ENCODE measurements at regions not wholly inside any gene's neighbourhood (a gene's known extent, or its start where the extent isn't known, plus 50 kb on each side); places are given as distances from the start of the nearest gene placed in this dataset.

DNA sequence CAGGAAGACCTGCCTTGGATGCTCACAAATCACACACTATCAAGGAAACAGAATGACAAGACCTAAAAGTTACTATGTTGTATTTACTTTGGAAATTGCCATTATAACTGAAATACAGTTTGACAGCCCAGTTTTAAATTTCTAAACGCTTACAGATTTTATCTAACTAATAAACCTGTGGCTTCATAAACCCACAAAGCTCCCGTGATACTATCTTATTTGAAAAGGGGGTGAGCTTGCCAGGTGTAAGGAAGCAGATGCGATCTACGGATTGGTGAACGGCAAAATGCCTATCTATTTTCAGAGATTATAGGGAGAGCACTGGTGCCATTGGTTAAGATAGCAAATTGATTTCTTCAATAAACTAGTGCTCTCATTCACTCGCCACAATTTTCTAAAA is 485.5 kb downstream of the BCAT1 start:
- DNase-seq = no peak

DNA sequence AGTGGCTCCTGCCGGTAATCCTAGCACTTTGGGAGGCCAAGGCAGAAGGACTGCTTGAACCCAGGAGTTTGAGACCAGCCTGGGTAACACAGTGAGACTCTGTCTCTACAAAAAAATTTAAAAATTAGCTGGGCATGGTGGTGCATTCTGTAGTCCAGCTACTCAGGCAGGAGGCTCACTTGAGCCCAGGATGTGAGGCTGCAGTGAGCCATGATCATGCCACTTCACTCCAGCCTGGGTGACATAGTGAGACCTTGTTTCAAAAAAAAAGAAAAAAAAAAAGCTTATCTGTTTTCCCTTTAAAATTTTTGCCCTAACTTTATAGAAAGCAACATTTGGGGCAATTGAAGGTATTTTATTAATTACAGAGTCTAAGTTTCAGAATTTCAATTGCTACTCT is 486.0 kb downstream of the BCAT1 start:
- DNase-seq = no peak

DNA sequence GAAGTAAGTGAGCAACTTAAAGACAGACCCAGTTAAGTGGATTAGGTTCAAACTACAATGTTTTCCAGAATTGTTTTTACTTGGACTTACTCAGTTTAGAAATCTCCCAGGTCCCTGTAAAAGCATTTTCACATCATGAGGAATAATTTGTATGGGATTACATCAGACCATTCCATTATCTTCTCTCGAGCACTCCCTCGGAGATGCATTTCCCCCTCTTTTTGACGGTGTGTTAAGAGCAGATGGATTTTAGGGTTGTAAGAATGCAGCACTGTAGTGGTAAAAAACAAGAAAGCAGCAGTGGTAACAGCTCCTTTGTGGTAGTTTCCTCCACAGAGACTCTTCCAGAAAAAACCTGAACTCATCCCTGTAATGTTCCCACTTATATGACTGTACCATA is 488.4 kb downstream of the BCAT1 start:
- DNase-seq = no peak

GRCh38 chr12:24460099-24460498 is 488.8 kb downstream of the BCAT1 start:
- no peak for DNase-seq

GRCh38 chr12:24455811-24456210 is 493.1 kb downstream of the BCAT1 start:
- DNase-seq = no peak

- no peak for DNase-seq
Measured at GRCh38 chr12:24447678-24448077, 498.2 kb upstream of the SOX5 start.

GRCh38 chr12:24446287-24446686 is 496.8 kb upstream of the SOX5 start:
- no peak for DNase-seq

DNA sequence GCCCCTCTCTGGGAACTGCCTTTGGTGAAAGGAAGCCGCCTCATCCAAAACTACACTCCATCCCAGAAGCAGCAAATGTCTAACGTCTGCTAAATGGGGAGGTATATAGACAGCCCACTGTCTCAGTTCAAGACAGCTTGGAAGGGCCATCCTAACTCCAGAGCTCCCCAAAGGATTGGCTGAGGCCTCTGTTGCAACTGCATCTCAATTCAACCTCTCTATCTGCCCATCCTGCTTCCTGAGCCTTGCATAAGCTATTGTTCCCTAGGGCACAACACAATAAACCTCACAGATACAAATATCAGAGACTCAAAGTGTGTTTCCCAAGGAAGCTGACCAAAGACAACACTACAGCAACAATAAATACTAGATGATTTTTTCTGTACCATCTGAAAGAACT is 495.2 kb upstream of the SOX5 start:
- DNase-seq = no peak

DNA sequence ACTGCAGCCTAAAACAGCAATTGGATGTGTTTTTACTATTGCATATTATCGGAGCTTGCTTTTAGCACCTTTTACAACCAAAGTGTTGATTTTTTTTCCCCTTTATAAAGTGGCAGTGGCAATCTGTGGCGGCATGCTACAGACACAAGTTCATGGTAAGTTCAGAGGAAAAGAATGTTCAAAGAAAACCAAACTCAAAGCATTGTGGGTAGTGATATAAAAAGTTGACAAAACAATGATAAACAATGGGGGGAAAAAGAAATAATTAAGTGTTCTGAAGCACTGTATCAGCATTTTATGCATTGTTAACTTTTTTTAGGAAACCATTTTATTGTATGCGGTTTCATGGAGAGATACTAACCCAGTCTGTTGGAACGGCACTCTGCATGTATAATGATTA is 492.0 kb upstream of the SOX5 start:
- no peak for DNase-seq

GRCh38 chr12:24436667-24437066 is 487.2 kb upstream of the SOX5 start:
- DNase-seq = no peak

DNA sequence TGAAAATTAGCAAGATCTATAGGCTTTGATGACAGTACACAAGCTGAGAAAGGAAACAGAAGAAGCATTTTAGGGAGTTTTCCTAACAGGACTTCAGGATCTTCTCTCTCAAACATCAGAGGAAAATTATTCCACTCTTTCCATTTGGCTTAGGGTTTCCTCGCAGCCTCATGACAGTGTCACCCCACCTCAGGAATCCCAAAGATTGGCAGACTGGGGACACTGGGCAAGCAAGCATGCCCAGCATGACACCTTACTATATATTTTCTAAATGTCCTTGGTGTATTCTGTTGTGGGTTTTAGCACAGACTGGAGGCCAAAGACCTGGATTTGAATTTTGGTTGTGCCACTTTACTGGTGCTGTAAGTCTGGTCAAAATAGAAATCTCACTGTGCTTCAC is 482.4 kb upstream of the SOX5 start:
- DNase-seq = no peak

GRCh38 chr12:24427776-24428175 is 478.3 kb upstream of the SOX5 start:
- DNase-seq = no peak

DNA sequence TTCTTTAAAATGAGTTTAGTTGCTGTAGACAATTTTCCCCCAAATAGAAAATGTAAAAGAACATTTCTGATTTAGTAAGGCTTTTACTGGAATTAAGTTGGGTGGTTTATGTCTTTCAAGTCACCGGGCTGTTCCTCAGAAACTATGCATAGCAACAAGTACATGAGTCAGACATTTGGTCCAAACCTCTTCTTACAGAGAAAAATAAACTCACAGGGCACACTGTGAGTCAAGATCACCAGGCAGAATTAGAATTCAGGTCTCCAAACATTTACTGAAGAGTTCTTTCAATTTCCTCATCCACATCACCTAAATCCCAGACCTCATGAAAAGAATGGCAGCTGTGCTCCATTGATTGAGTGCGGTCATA is 476.1 kb upstream of the SOX5 start:
- no peak for DNase-seq

- DNase-seq = no peak
Measured at GRCh38 chr12:24424889-24425600, 475.6 kb upstream of the SOX5 start.

- no peak for DNase-seq
Measured at GRCh38 chr12:24424376-24424775, 474.9 kb upstream of the SOX5 start.

GRCh38 chr12:24423611-24424010 is 474.1 kb upstream of the SOX5 start:
- no peak for DNase-seq

- DNase-seq = no peak
Measured at GRCh38 chr12:24421759-24422158, 472.3 kb upstream of the SOX5 start.

DNA sequence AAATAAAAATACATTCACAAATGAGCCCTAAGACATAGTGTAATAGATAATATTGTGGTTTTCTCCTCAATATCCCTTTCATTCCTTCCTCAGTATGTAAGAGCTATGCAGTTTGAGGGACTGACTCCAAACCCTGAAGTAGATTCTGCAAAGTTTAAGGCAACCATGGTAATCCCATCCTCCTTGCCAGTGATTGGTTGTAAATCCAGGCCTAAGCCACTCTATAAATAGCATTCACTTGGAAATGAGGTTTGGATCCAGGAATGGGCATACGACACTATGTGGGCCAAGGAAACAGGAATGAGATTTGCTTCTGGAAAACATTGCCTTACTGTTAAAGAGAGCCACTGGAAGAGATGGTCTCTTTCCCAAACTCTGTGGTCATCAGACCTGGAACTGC is 468.7 kb upstream of the SOX5 start:
- DNase-seq = no peak

DNA sequence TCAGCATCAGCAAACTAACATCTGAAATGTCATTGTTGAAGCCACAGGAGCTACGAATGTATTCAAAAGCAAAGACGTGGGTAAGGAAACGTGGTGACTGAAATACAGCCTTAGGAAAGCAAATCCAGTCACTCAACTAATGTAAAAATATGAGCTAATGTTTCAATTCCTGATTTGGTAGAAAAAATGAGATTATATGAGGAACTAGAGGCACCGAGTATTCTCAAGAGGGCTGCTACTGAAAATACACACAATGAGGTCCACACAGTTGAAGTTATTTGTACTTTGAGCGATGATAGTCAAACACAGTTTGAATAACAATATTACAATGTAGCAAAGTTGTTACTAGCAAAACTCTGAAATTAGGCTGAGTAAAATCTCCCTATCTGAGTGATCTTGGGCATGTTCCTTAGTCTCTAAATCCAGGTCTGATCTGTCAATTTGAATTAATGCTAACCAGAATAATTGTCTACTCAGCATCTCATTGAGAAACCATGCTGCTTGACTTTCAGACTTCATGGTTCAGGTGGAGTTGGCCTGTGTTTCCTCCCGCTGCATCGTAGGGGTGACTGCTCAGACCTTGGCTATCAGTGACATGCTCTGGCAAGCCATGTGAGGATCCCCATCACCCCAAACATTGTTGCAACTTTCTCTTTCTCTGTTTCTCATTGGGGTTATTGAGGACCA is 467.1 kb upstream of the SOX5 start:
- DNase-seq = no peak

GRCh38 chr12:24415934-24416333 is 466.5 kb upstream of the SOX5 start:
- DNase-seq = no peak

- no peak for DNase-seq
Measured at GRCh38 chr12:24414480-24414879, 465.0 kb upstream of the SOX5 start.

- DNase-seq = no peak
Measured at GRCh38 chr12:24411948-24412347, 462.5 kb upstream of the SOX5 start.

DNA sequence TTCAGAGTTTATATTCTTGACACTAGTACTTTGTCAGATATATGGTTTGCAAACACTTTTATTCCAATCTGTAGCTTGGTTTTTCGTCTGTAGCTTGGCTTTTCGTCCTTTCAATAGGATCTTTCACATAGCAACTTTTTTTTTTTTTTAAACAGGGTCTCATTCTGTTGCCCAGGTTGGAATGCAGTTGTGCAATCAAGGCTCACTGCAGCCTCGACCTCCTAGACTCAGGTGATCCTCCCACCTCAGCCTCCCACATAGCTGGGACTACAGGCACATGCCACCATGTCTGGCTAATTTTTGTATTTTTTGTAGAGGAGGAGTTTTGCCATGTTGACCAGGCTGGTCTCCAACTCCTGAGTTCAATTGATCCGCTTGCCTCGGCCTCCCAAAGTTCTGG is 460.4 kb upstream of the SOX5 start:
- no peak for DNase-seq

DNA sequence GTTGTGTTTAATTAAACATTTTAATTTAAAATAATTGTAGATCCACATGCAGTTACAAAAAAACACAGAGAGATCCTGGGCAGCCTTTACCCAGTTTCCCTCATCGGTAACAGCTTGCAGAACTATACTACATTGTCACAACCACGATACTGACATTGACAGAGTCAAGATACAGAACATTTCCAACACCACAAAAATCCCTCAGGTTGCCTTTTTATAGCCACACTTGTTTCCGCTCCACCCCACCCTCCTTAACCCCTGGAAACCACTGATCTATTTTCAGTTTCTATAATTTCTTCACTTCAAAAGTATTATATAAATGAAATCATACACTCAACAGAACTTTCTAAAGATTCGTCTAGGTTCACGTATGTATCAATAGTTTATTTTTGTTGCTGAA is 458.8 kb upstream of the SOX5 start:
- no peak for DNase-seq

- DNase-seq = no peak
Measured at GRCh38 chr12:24407884-24408283, 458.4 kb upstream of the SOX5 start.

Measured in NCI-H2107 (cell line).